ENCODE measurements at regions not wholly inside any gene's neighbourhood (a gene's known extent, or its start where the extent isn't known, plus 50 kb on each side); places are given as distances from the start of the nearest gene placed in this dataset.

DNA sequence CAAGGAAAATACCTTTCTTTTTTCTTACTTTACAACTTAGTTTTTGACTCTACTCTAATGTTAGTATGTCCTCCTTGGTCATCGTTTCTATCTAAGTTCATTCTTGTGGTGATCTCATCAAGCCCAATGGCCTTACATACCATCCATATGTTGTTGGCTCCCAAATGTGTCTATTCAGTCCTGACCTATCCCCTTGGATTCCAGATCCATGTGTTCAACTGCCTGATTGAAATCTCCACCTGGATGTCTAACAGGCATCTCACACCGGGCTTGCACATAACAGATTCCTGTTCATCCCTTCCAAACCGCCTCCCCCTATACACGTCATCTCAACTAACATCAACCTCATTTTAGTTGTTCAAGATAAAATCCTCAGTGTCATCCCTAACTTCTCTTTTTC, 382.6 kb downstream of the SOX2 start:
- ATAC-seq (no peak), DNase-seq (no peak)
- H3K36me3 Mint-ChIP-seq = no peaks in the 10 kb centered on the region
- H3K4me3 ChIP-seq (ENCODE audit: low read length) = no peak overlapping the region
- H3K36me3 ChIP-seq (ENCODE audit: control insufficient read depth, insufficient read depth, low read length) = no peaks in the 10 kb centered on the region
- no peaks in the 10 kb centered on the region for H3K27me3 Mint-ChIP-seq (ENCODE audit: low read depth in 2 of 2)
- no peak overlapping the region for H3K4me3 Mint-ChIP-seq
- 88% methylated on average over 4 of the region's 4 CpGs for WGBS (ENCODE audit: insufficient coverage)
- H3K4me1 Mint-ChIP-seq = no peaks in the 10 kb centered on the region
- no peak overlapping the region for H3K27ac ChIP-seq (ENCODE audit: low read length)
- TF ChIP-seq, protein P1, sequence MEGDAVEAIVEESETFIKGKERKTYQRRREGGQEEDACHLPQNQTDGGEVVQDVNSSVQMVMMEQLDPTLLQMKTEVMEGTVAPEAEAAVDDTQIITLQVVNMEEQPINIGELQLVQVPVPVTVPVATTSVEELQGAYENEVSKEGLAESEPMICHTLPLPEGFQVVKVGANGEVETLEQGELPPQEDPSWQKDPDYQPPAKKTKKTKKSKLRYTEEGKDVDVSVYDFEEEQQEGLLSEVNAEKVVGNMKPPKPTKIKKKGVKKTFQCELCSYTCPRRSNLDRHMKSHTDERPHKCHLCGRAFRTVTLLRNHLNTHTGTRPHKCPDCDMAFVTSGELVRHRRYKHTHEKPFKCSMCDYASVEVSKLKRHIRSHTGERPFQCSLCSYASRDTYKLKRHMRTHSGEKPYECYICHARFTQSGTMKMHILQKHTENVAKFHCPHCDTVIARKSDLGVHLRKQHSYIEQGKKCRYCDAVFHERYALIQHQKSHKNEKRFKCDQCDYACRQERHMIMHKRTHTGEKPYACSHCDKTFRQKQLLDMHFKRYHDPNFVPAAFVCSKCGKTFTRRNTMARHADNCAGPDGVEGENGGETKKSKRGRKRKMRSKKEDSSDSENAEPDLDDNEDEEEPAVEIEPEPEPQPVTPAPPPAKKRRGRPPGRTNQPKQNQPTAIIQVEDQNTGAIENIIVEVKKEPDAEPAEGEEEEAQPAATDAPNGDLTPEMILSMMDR (IDR thresholded peaks at IDR 0.05) = no peak
- no peaks in the 10 kb centered on the region for H3K9me3 ChIP-seq (ENCODE audit: control insufficient read depth, insufficient read depth, low read length)
- no peaks in the 10 kb centered on the region for H3K4me1 ChIP-seq (ENCODE audit: control insufficient read depth, insufficient read depth, low read length)
- H3K27ac Mint-ChIP-seq = no peak overlapping the region
- peaks cover 12 to 13% of the 10 kb centered on the region in 2 donors for H3K9me3 Mint-ChIP-seq
- intact Hi-C loops (cut with micrococcal nuclease) = no loop called here
- no peaks in the 10 kb centered on the region for H3K27me3 ChIP-seq (ENCODE audit: control insufficient read depth, insufficient read depth, low read length)

DNA sequence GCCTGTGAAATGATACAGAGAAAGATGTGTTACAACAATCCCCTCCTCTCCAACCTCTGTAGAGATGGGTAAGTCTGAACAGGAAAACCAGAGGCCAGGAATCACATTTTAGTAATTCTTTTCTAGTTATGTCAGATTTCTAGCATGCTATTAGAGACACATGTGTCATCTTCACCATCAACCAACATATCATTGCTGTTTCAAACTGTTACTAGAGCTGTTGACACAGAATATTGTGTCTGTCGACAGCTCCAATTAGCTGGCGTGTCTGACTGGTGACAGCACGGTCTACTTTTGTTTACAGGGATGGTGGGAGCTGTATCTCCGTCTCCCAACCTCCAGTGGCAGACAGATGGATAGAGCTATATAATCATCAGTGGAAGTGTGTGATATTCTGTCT, 393.2 kb downstream of the SOX2 start:
- Histone ChIP-seq H3K4me1 (ENCODE audit: control insufficient read depth, insufficient read depth, low read length) (no peaks in the 10 kb centered on the region), H3K27ac (ENCODE audit: low read length) (no peak overlapping the region), H3K27me3 (ENCODE audit: control insufficient read depth, insufficient read depth, low read length) (no peaks in the 10 kb centered on the region), H3K4me3 (ENCODE audit: low read length) (no peak overlapping the region), H3K9me3 (ENCODE audit: control insufficient read depth, insufficient read depth, low read length) (no peaks in the 10 kb centered on the region), H3K36me3 (ENCODE audit: control insufficient read depth, insufficient read depth, low read length) (no peaks in the 10 kb centered on the region)
- H3K27ac Mint-ChIP-seq = no peak overlapping the region
- H3K27me3 Mint-ChIP-seq (ENCODE audit: low read depth in 2 of 2) = no peaks in the 10 kb centered on the region
- peaks cover 20 to 23% of the 10 kb centered on the region in 2 donors for H3K9me3 Mint-ChIP-seq
- intact Hi-C loops (cut with micrococcal nuclease) = no loop called here
- TF ChIP-seq, protein P1 (IDR thresholded peaks at IDR 0.05) = no peak
- H3K4me3 Mint-ChIP-seq = no peak overlapping the region
- ATAC-seq (no peak), DNase-seq (no peak)
- H3K36me3 Mint-ChIP-seq = no peaks in the 10 kb centered on the region
- H3K4me1 Mint-ChIP-seq = no peaks in the 10 kb centered on the region
- WGBS (ENCODE audit: insufficient coverage) = 93% methylated on average over 4 of the region's 4 CpGs

DNA sequence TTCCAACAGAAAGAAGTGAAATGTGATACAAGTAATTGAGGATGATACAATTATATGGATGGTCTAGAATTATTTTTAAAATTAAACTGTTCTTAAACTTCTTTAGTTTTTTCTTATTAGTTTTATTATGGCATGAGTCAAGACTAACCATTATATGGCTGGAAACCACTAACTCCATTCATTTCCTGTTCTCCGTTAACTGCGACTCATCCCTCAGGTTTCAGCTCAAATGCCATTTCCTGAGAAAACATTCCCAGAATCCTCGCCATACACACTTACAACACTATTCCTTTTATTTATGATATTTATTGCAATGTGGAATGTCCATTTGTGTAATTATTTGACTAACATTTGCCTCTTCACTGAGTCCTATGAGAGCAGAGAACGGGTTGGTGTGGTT, 394.1 kb downstream of the SOX2 start:
- Mint-ChIP-seq H3K9me3 (peaks cover 22 to 24% of the 10 kb centered on the region in 2 donors), H3K36me3 (no peaks in the 10 kb centered on the region), H3K27ac (no peak overlapping the region), H3K27me3 (ENCODE audit: low read depth in 2 of 2) (no peaks in the 10 kb centered on the region), H3K4me1 (no peaks in the 10 kb centered on the region), H3K4me3 (no peak overlapping the region)
- no peak overlapping the region for H3K27ac ChIP-seq (ENCODE audit: low read length)
- WGBS (ENCODE audit: insufficient coverage) = 91% methylated on average over 1 of the region's 4 CpGs
- DNase-seq (no peak), ATAC-seq (no peak)
- H3K4me1 ChIP-seq (ENCODE audit: control insufficient read depth, insufficient read depth, low read length) = no peaks in the 10 kb centered on the region
- no peaks in the 10 kb centered on the region for H3K36me3 ChIP-seq (ENCODE audit: control insufficient read depth, insufficient read depth, low read length)
- TF ChIP-seq, protein P1 (IDR thresholded peaks at IDR 0.05) = no peak
- H3K4me3 ChIP-seq (ENCODE audit: low read length) = no peak overlapping the region
- no peaks in the 10 kb centered on the region for H3K27me3 ChIP-seq (ENCODE audit: control insufficient read depth, insufficient read depth, low read length)
- intact Hi-C loops (cut with micrococcal nuclease) = no loop called here
- H3K9me3 ChIP-seq (ENCODE audit: control insufficient read depth, insufficient read depth, low read length) = no peaks in the 10 kb centered on the region

DNA sequence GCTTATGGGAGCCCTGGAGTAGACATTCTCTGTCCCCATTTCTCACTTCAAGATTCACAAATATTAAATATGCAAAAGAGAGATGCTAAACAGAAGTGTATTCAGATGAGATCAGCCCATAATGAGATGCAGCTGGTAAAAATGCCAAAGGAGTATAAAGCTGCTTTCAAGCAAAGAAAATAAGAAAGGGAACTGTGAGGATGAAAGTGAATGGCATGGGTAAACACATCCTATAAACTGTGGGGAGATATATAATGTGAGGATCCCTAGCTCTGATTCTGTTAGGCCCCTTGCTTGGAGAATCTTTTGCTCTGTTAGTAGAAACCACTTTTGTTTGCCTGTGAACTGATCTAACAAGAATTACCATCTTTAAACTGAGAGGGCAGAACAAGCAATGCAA, 396.6 kb downstream of the SOX2 start:
- TF ChIP-seq, protein P1 (IDR thresholded peaks at IDR 0.05) = no peak
- no peaks in the 10 kb centered on the region for H3K27me3 Mint-ChIP-seq (ENCODE audit: low read depth in 2 of 2)

More for the DNA sequence above, 396.6 kb downstream of the SOX2 start:
- Histone ChIP-seq H3K36me3 (ENCODE audit: control insufficient read depth, insufficient read depth, low read length) (no peaks in the 10 kb centered on the region), H3K9me3 (ENCODE audit: control insufficient read depth, insufficient read depth, low read length) (no peaks in the 10 kb centered on the region), H3K27ac (ENCODE audit: low read length) (no peak overlapping the region), H3K4me3 (ENCODE audit: low read length) (no peak overlapping the region), H3K27me3 (ENCODE audit: control insufficient read depth, insufficient read depth, low read length) (no peaks in the 10 kb centered on the region), H3K4me1 (ENCODE audit: control insufficient read depth, insufficient read depth, low read length) (no peaks in the 10 kb centered on the region)
- H3K4me1 Mint-ChIP-seq = no peaks in the 10 kb centered on the region
- no peaks in the 10 kb centered on the region for H3K36me3 Mint-ChIP-seq
- ATAC-seq (no peak), DNase-seq (no peak)
- H3K4me3 Mint-ChIP-seq = no peak overlapping the region
- peaks cover 19 to 21% of the 10 kb centered on the region in 2 donors for H3K9me3 Mint-ChIP-seq
- intact Hi-C loops (cut with micrococcal nuclease) = no loop called here
- H3K27ac Mint-ChIP-seq = no peak overlapping the region
